HepG2 (cell line): ENCODE measurements at regions not wholly inside any gene's neighbourhood (a gene's known extent, or its start where the extent isn't known, plus 50 kb on each side); places are given as distances from the start of the nearest gene placed in this dataset.

ENCODE experiments used
- DBP ChIP-seq: sonication (generic); formaldehyde crosslinking; IDR thresholded peaks from 2 replicates; pipeline ENCODE4 v1.4.0; 2020; ENCODE audit warnings: missing genetic modification reagents; ENCODE audit errors: not compliant biosample characterization
- ETV5 ChIP-seq: IDR thresholded peaks from 2 replicates; pipeline ENCODE4 v1.6.1; 2018; ENCODE audit warnings: missing biosample characterization, missing genetic modification reagents, inconsistent platforms, borderline replicate concordance
- FOSL1 ChIP-seq: sonication (generic); formaldehyde crosslinking; IDR thresholded peaks from 2 replicates; pipeline ENCODE4 v1.9.0; 2021; ENCODE audit warnings: missing genetic modification reagents, borderline replicate concordance
- JUNB ChIP-seq: sonication (generic); formaldehyde crosslinking; IDR thresholded peaks from 2 replicates; pipeline ENCODE4 v1.8.0; 2022; ENCODE audit warnings: missing genetic modification reagents, mild to moderate bottlenecking, borderline replicate concordance
- MTA1 ChIP-seq: sonication (generic); formaldehyde crosslinking; IDR thresholded peaks from 2 replicates; pipeline ENCODE4 v1.4.0; 2020; ENCODE audit warnings: missing genetic modification reagents, mild to moderate bottlenecking, borderline replicate concordance
- SAP130 ChIP-seq: IDR thresholded peaks from 2 replicates; pipeline ENCODE4 v1.6.1; 2016; ENCODE audit warnings: low read depth
- SMAD1 ChIP-seq: sonication (generic); formaldehyde crosslinking; IDR thresholded peaks from 2 replicates; pipeline ENCODE4 v1.4.0; 2020; ENCODE audit warnings: missing genetic modification reagents, low read depth, mild to moderate bottlenecking, borderline replicate concordance
- SUZ12 ChIP-seq: fragments of 150-350 bp; IDR thresholded peaks from 2 replicates; pipeline ENCODE4 v1.6.1; 2014; ENCODE audit warnings: low read depth, low read length
- TARDBP ChIP-seq: sonication (generic); formaldehyde crosslinking; IDR thresholded peaks from 2 replicates; pipeline ENCODE4 v1.8.0; 2022; ENCODE audit warnings: mild to moderate bottlenecking, missing genetic modification reagents
- ZBTB10 ChIP-seq: sonication (generic); formaldehyde crosslinking; IDR thresholded peaks from 2 replicates; pipeline ENCODE4 v1.4.0; 2020; ENCODE audit warnings: missing genetic modification reagents, borderline replicate concordance
- ZBTB7A ChIP-seq: sonication (generic); formaldehyde crosslinking; IDR thresholded peaks from 2 replicates; pipeline ENCODE4 v1.8.0; 2022; ENCODE audit warnings: mild to moderate bottlenecking, missing genetic modification reagents
- ZFP91 ChIP-seq: sonication (generic); formaldehyde crosslinking; IDR thresholded peaks from 2 replicates; pipeline ENCODE4 v1.9.0; 2022; ENCODE audit warnings: missing genetic modification reagents, mild to moderate bottlenecking, borderline replicate concordance
- ZMYM2 ChIP-seq: sonication (generic); formaldehyde crosslinking; IDR thresholded peaks from 2 replicates; pipeline ENCODE4 v1.8.0; 2022; ENCODE audit warnings: mild to moderate bottlenecking, missing genetic modification reagents
- ZNF232 ChIP-seq: sonication (generic); formaldehyde crosslinking; IDR thresholded peaks from 2 replicates; pipeline ENCODE4 v1.4.0; 2020; ENCODE audit warnings: missing genetic modification reagents, borderline replicate concordance
- ZNF281 ChIP-seq: sonication (generic); formaldehyde crosslinking; IDR thresholded peaks from 2 replicates; pipeline ENCODE4 v1.4.0; 2020; ENCODE audit warnings: missing genetic modification reagents, borderline replicate concordance
- ZNF296 ChIP-seq: sonication (generic); formaldehyde crosslinking; conservative IDR thresholded peaks from 2 replicates; pipeline ENCODE4 v1.5.0; 2020; ENCODE audit warnings: mild to moderate bottlenecking, missing genetic modification reagents
- ZNF567 ChIP-seq: sonication (generic); formaldehyde crosslinking; IDR thresholded peaks from 2 replicates; pipeline ENCODE4 v1.8.1; 2023; ENCODE audit warnings: mild to moderate bottlenecking, missing genetic modification reagents, borderline replicate concordance
- ZNF629 ChIP-seq: sonication (generic); formaldehyde crosslinking; conservative IDR thresholded peaks from 2 replicates; pipeline ENCODE4 v1.5.0; 2020; ENCODE audit warnings: missing genetic modification reagents
- ZNF747 ChIP-seq: sonication (generic); formaldehyde crosslinking; IDR thresholded peaks from 2 replicates; pipeline ENCODE4 v1.8.1; 2023; ENCODE audit warnings: missing genetic modification reagents, mild to moderate bottlenecking, borderline replicate concordance
- ZNF782 ChIP-seq: sonication (generic); formaldehyde crosslinking; IDR thresholded peaks from 2 replicates; pipeline ENCODE4 v1.4.0; 2020; ENCODE audit warnings: missing genetic modification reagents, mild to moderate bottlenecking, borderline replicate concordance

GRCh38 chr16:21525029-21525895 is 74.1 kb upstream of the METTL9 start (continued):
- TF ChIP-seq FOSL1 (CRISPR knock-in tag) (peak; percentile 54; the same call in 1 of the 2 replicates), ZNF296 (peak; percentile 81; the same call in 1 of the 2 replicates), SUZ12 (0 out of 2 replicates have a peak, but pooled peaks have one; percentile 6), SAP130 (peak; percentile 99), ZNF567 (0 out of 2 replicates have a peak, but pooled peaks have one; percentile 31), JUNB (CRISPR knock-in tag) (peak; percentile 83; the same call in 1 of the 2 replicates), ZNF629 (CRISPR knock-in tag) (peak; percentile 60; the same call in 1 of the 2 replicates), ETV5 (CRISPR knock-in tag) (peak; percentile 81), DBP (peak; percentile 88), ZFP91 (peak; percentile 60), SMAD1 (0 out of 2 replicates have a peak, but pooled peaks have one; percentile 63), ZNF281 (CRISPR knock-in tag) (peak; percentile 100), ZNF232 (peak; percentile 92; the same call in 1 of the 2 replicates), ZMYM2 (peak; percentile 97), ZNF782 (peak; percentile 27; the same call in 1 of the 2 replicates), TARDBP (CRISPR knock-in tag) (peak; percentile 100), ZBTB7A (CRISPR knock-in tag) (peak; percentile 96), ZNF747 (CRISPR knock-in tag) (peak; percentile 99), ZBTB10 (CRISPR knock-in tag) (peak; percentile 99), MTA1 (CRISPR knock-in tag) (peak; percentile 99; the same call in 1 of the 2 replicates)
